ENCODE measurements at regions not wholly inside any gene's neighbourhood (a gene's known extent, or its start where the extent isn't known, plus 50 kb on each side); places are given as distances from the start of the nearest gene placed in this dataset.
A peak's percentile ranks its signal among the peaks of the same experiment; 100 is the strongest.

GRCh38 chr4:100826067-100826466 is 308.2 kb upstream of the EMCN start:
- H3K27me3 ChIP-seq = no peaks in the 10 kb centered on the region
- no peak overlapping the region for H3K27ac ChIP-seq
- DNase-seq = no peak
- ATAC-seq = no peak
- H3K36me3 ChIP-seq = no peaks in the 10 kb centered on the region
- intact Hi-C loops (cut with DNase I) = no loop called here
- H3K4me1 ChIP-seq = no peaks in the 10 kb centered on the region
- H3K4me3 ChIP-seq = no peak overlapping the region
- TF ChIP-seq CTCF (IDR thresholded peaks at IDR 0.05) (no peak), POLR2A (IDR thresholded peaks at IDR 0.05) (no peak)
- no peaks in the 10 kb centered on the region for H3K9me3 ChIP-seq

- DNase-seq (no peak), ATAC-seq (no peak)
- H3K4me1 ChIP-seq = no peaks in the 10 kb centered on the region
- no peak overlapping the region for H3K4me3 ChIP-seq
- H3K27me3 ChIP-seq = no peaks in the 10 kb centered on the region
- intact Hi-C loops (cut with DNase I) = no loop called here
- no peak overlapping the region for H3K27ac ChIP-seq
- TF ChIP-seq CTCF (IDR thresholded peaks at IDR 0.05) = no peak
- no peak for TF ChIP-seq POLR2A (IDR thresholded peaks at IDR 0.05)
- no peaks in the 10 kb centered on the region for H3K9me3 ChIP-seq
- no peaks in the 10 kb centered on the region for H3K36me3 ChIP-seq
These were observed 306.1 kb upstream of the EMCN start for GRCh38 chr4:100823993-100824323.

- Histone ChIP-seq H3K4me1 (no peaks in the 10 kb centered on the region), H3K27me3 (no peaks in the 10 kb centered on the region), H3K9me3 (no peaks in the 10 kb centered on the region), H3K36me3 (no peaks in the 10 kb centered on the region), H3K27ac (no peak overlapping the region), H3K4me3 (no peak overlapping the region)
- intact Hi-C loops (cut with DNase I) = no loop called here
- WGBS (ENCODE audit: insufficient coverage, low coverage, low lambda C conversion rate, missing lambda C conversion rate) = 82% methylated on average over 4 of the region's 4 CpGs
- no peak for TF ChIP-seq POLR2A (IDR thresholded peaks at IDR 0.05)
- no peak for TF ChIP-seq CTCF (IDR thresholded peaks at IDR 0.05)
- ATAC-seq (peak in 1 of 4 donors; percentile 59), DNase-seq (no peak)
These were observed 305.5 kb upstream of the EMCN start for GRCh38 chr4:100823066-100823992.

- no peak for DNase-seq
- Histone ChIP-seq H3K4me3 (no peak overlapping the region), H3K9me3 (no peaks in the 10 kb centered on the region), H3K4me1 (no peaks in the 10 kb centered on the region), H3K27ac (no peak overlapping the region), H3K27me3 (no peaks in the 10 kb centered on the region), H3K36me3 (no peaks in the 10 kb centered on the region)
- no peak for ATAC-seq
- TF ChIP-seq CTCF (IDR thresholded peaks at IDR 0.05) = no peak
- no peak for TF ChIP-seq POLR2A (IDR thresholded peaks at IDR 0.05)
- WGBS (ENCODE audit: insufficient coverage, low coverage, low lambda C conversion rate, missing lambda C conversion rate) = 80% methylated on average over 3 of the region's 3 CpGs
- intact Hi-C loops (cut with DNase I) = no loop called here
These were observed 302.4 kb upstream of the EMCN start for GRCh38 chr4:100820249-100820648.

- DNase-seq (no peak), ATAC-seq (no peak)
- no peak for TF ChIP-seq CTCF (IDR thresholded peaks at IDR 0.05)
- no peak for TF ChIP-seq POLR2A (IDR thresholded peaks at IDR 0.05)
- H3K27me3 ChIP-seq = no peaks in the 10 kb centered on the region
- H3K36me3 ChIP-seq = no peaks in the 10 kb centered on the region
- no peak overlapping the region for H3K27ac ChIP-seq
- no peak overlapping the region for H3K4me3 ChIP-seq
- intact Hi-C loops (cut with DNase I) = no loop called here
- WGBS (ENCODE audit: insufficient coverage, low coverage, low lambda C conversion rate, missing lambda C conversion rate) = 74% methylated on average over 5 of the region's 5 CpGs
- no peaks in the 10 kb centered on the region for H3K4me1 ChIP-seq
- H3K9me3 ChIP-seq = no peaks in the 10 kb centered on the region
These were observed 301.7 kb upstream of the EMCN start for GRCh38 chr4:100819505-100819904.

Measured in right lobe of liver (tissue), 6 donors.